Small intestine (tissue), 7 donors: ENCODE measurements at regions not wholly inside any gene's neighbourhood (a gene's known extent, or its start where the extent isn't known, plus 50 kb on each side); places are given as distances from the start of the nearest gene placed in this dataset.

Experiments
- DNase-seq, 2 donors: peaks; one replicate each; pipeline versions ENCODE4 v3.0.0 to v3.0.0-alpha.2; 2013
- FAIRE-seq: peaks from 2 replicates; lab custom pipeline; 2012; peaks lifted over from hg19 to GRCh38; lab: Jason Lieb, UNC
- H3K27ac ChIP-seq, 3 donors: one replicate each; pipeline ENCODE4 v1.5.1; 2013; ENCODE audit warnings: low read length in 2 of 3, mild to moderate bottlenecking in 2 of 3, control low read depth in 1 of 3, inconsistent platforms in 1 of 3, low read depth in 1 of 3, moderate library complexity in 1 of 3
- H3K27me3 ChIP-seq, 3 donors: one replicate each; pipeline ENCODE4 v1.6.1; 2013; ENCODE audit warnings: low read length in 3 of 3, inconsistent platforms in 1 of 3; ENCODE audit not compliant: control insufficient read depth in 3 of 3, insufficient read depth in 3 of 3
- H3K36me3 ChIP-seq, 3 donors: one replicate each; pipeline ENCODE4 v1.6.1; 2013; ENCODE audit warnings: low read length in 3 of 3, inconsistent platforms in 1 of 3, low read depth in 1 of 3, mild to moderate bottlenecking in 1 of 3, moderate library complexity in 1 of 3; ENCODE audit not compliant: control insufficient read depth in 3 of 3, insufficient read depth in 2 of 3
- H3K4me1 ChIP-seq, 3 donors: one replicate each; pipeline ENCODE4 v1.6.1; 2013; ENCODE audit warnings: low read length in 2 of 3, inconsistent platforms in 1 of 3, low read depth in 1 of 3, mild to moderate bottlenecking in 1 of 3, moderate library complexity in 1 of 3; ENCODE audit not compliant: control insufficient read depth in 3 of 3, insufficient read depth in 2 of 3
- H3K4me3 ChIP-seq, 3 donors: one replicate each; pipeline ENCODE4 v1.5.1; 2013; ENCODE audit warnings: low read length in 3 of 3, control low read depth in 1 of 3, inconsistent platforms in 1 of 3, low read depth in 1 of 3, mild to moderate bottlenecking in 1 of 3, moderate library complexity in 1 of 3
- H3K9me3 ChIP-seq, 2 donors: one replicate each; pipeline ENCODE4 v1.6.1; 2013; ENCODE audit warnings: low read depth in 1 of 2, low read length in 1 of 2; ENCODE audit not compliant: control insufficient read depth in 2 of 2, insufficient read depth in 1 of 2
- WGBS, 3 donors: extraction: QIAGEN DNeasy Blood & Tissue Kit; methylation state at CpG; one replicate each; pipeline ENCODE4 v1.1.7; 2013; 5-methylcytosine and 5-hydroxymethylcytosine counted together
- donor health status: healthy with polysubstance abuse.
- donor health status: control.
- donor health status: control.
- donor health status: Bipolar disorder and iron deficiency.
- donor health status: healthy.

- no peaks in the 10 kb centered on the region for H3K36me3 ChIP-seq
- H3K9me3 ChIP-seq = no peaks in the 10 kb centered on the region
- no peak overlapping the region for H3K27ac ChIP-seq
- no peak for DNase-seq
- no peak overlapping the region for H3K4me3 ChIP-seq
- 88 to 93% (median 92%) methylated on average over 1 of the region's 1 CpG for WGBS, 3 donors
- FAIRE-seq = no peak
- H3K4me1 ChIP-seq = no peaks in the 10 kb centered on the region
- no peaks in the 10 kb centered on the region for H3K27me3 ChIP-seq
Measured at GRCh38 chr6:23927935-23928334, 198.1 kb upstream of the NRSN1 start.

GRCh38 chr6:23929201-23929600 is 196.8 kb upstream of the NRSN1 start:
- Histone ChIP-seq H3K27me3 (no peaks in the 10 kb centered on the region), H3K27ac (no peak overlapping the region), H3K9me3 (no peaks in the 10 kb centered on the region), H3K4me3 (no peak overlapping the region), H3K36me3 (no peaks in the 10 kb centered on the region), H3K4me1 (no peaks in the 10 kb centered on the region)
- no peak for FAIRE-seq
- 68 to 88% (median 85%) methylated on average over 3 of the region's 3 CpGs for WGBS, 3 donors
- no peak for DNase-seq

GRCh38 chr6:23940466-23940865 is 185.5 kb upstream of the NRSN1 start:
- no peaks in the 10 kb centered on the region for H3K9me3 ChIP-seq
- H3K4me1 ChIP-seq = no peaks in the 10 kb centered on the region
- FAIRE-seq (no peak), DNase-seq (no peak)
- no peaks in the 10 kb centered on the region for H3K36me3 ChIP-seq
- H3K4me3 ChIP-seq = no peak overlapping the region
- H3K27ac ChIP-seq = no peak overlapping the region
- H3K27me3 ChIP-seq = no peaks in the 10 kb centered on the region

GRCh38 chr6:23951691-23952090 is 174.3 kb upstream of the NRSN1 start:
- DNase-seq (no peak), FAIRE-seq (no peak)
- Histone ChIP-seq H3K27ac (no peak overlapping the region), H3K9me3 (no peaks in the 10 kb centered on the region), H3K27me3 (no peaks in the 10 kb centered on the region), H3K36me3 (no peaks in the 10 kb centered on the region), H3K4me3 (no peak overlapping the region), H3K4me1 (no peaks in the 10 kb centered on the region)
- WGBS, 3 donors = 67 to 79% (median 75%) methylated on average over 2 of the region's 2 CpGs

- WGBS, 3 donors = 49 to 74% (median 56%) methylated on average over 3 of the region's 3 CpGs
Measured at GRCh38 chr6:23952245-23952644, 173.8 kb upstream of the NRSN1 start.

GRCh38 chr6:23953976-23954375 is 172.0 kb upstream of the NRSN1 start:
- 51 to 55% (median 53%) methylated on average over 3 of the region's 3 CpGs for WGBS, 3 donors
- H3K36me3 ChIP-seq = no peaks in the 10 kb centered on the region
- no peaks in the 10 kb centered on the region for H3K27me3 ChIP-seq
- no peaks in the 10 kb centered on the region for H3K9me3 ChIP-seq
- no peak overlapping the region for H3K4me3 ChIP-seq
- no peak for DNase-seq
- FAIRE-seq = no peak
- no peaks in the 10 kb centered on the region for H3K4me1 ChIP-seq
- H3K27ac ChIP-seq = no peak overlapping the region

More at GRCh38 chr6:23952245-23952644, 173.8 kb upstream of the NRSN1 start:
- H3K36me3 ChIP-seq = no peaks in the 10 kb centered on the region
- H3K4me3 ChIP-seq = no peak overlapping the region
- FAIRE-seq (no peak), DNase-seq (no peak)
- H3K27ac ChIP-seq = no peak overlapping the region
- H3K27me3 ChIP-seq = no peaks in the 10 kb centered on the region
- no peaks in the 10 kb centered on the region for H3K4me1 ChIP-seq
- no peaks in the 10 kb centered on the region for H3K9me3 ChIP-seq

GRCh38 chr6:23957017-23957416 is 169.0 kb upstream of the NRSN1 start:
- WGBS, 3 donors = 46 to 65% (median 63%) methylated on average over 3 of the region's 3 CpGs
- no peak for FAIRE-seq
- no peak overlapping the region for H3K4me3 ChIP-seq

GRCh38 chr6:23964865-23965264 is 161.2 kb upstream of the NRSN1 start:
- H3K9me3 ChIP-seq = no peaks in the 10 kb centered on the region
- H3K27me3 ChIP-seq = no peaks in the 10 kb centered on the region
- WGBS, 3 donors = 65 to 71% (median 70%) methylated on average over 5 of the region's 5 CpGs

More at GRCh38 chr6:23957017-23957416, 169.0 kb upstream of the NRSN1 start:
- no peak for DNase-seq
- no peaks in the 10 kb centered on the region for H3K36me3 ChIP-seq
- H3K27ac ChIP-seq = no peak overlapping the region
- peaks cover 0 to 3% (median 0%) of the 10 kb centered on the region in 3 donors for H3K27me3 ChIP-seq
- no peaks in the 10 kb centered on the region for H3K4me1 ChIP-seq
- H3K9me3 ChIP-seq = no peaks in the 10 kb centered on the region

GRCh38 chr6:23969344-23969743 is 156.7 kb upstream of the NRSN1 start:
- no peak for FAIRE-seq
- Histone ChIP-seq H3K4me1 (no peaks in the 10 kb centered on the region), H3K9me3 (no peaks in the 10 kb centered on the region), H3K27ac (no peak overlapping the region), H3K36me3 (no peaks in the 10 kb centered on the region), H3K27me3 (peaks cover 0 to 4% (median 0%) of the 10 kb centered on the region in 3 donors), H3K4me3 (no peak overlapping the region)
- 77 to 90% (median 85%) methylated on average over 1 of the region's 1 CpG for WGBS, 3 donors
- no peak for DNase-seq

More at GRCh38 chr6:23964865-23965264, 161.2 kb upstream of the NRSN1 start:
- FAIRE-seq = no peak
- no peaks in the 10 kb centered on the region for H3K4me1 ChIP-seq
- H3K36me3 ChIP-seq = no peaks in the 10 kb centered on the region
- no peak for DNase-seq
- H3K27ac ChIP-seq = no peak overlapping the region
- no peak overlapping the region for H3K4me3 ChIP-seq
